H9 (cell line): ENCODE measurements at regions not wholly inside any gene's neighbourhood (a gene's known extent, or its start where the extent isn't known, plus 50 kb on each side); places are given as distances from the start of the nearest gene placed in this dataset.

Source experiments
- DNase-seq: peaks from one replicate; pipeline ENCODE4 v3.0.0-alpha.2; 2017
- H2AFZ ChIP-seq: one replicate; pipeline ENCODE4 v1.6.1; 2013; ENCODE audit warnings: mild to moderate bottlenecking, low read length, control low read depth, moderate library complexity
- H2AK5ac ChIP-seq: 2 replicates; pipeline ENCODE4 v1.6.1; 2013; ENCODE audit warnings: low read length, control low read depth, mixed read lengths; ENCODE audit not compliant: insufficient read length
- H2BK120ac ChIP-seq: one replicate; pipeline ENCODE4 v1.6.1; 2013; ENCODE audit warnings: low read depth, mild to moderate bottlenecking, low read length, control low read depth, inconsistent platforms; ENCODE audit not compliant: poor library complexity, severe bottlenecking
- H2BK12ac ChIP-seq: 2 replicates; pipeline ENCODE4 v1.6.1; 2013; ENCODE audit warnings: low read length, control low read depth, mixed read lengths, low read depth; ENCODE audit not compliant: insufficient read length
- H2BK15ac ChIP-seq: 2 replicates; pipeline ENCODE4 v1.6.1; 2013; ENCODE audit warnings: low read depth, low read length, control low read depth
- H2BK20ac ChIP-seq: one replicate; pipeline ENCODE4 v1.6.1; 2013; ENCODE audit warnings: low read depth, mild to moderate bottlenecking, low read length, control low read depth, inconsistent platforms; ENCODE audit not compliant: poor library complexity, severe bottlenecking
- H2BK5ac ChIP-seq: 2 replicates; pipeline ENCODE4 v1.6.1; 2013; ENCODE audit warnings: low read length, control low read depth, mixed read lengths; ENCODE audit not compliant: insufficient read length
- H3K14ac ChIP-seq: 2 replicates; pipeline ENCODE4 v1.6.1; 2013; ENCODE audit warnings: low read length, control low read depth; ENCODE audit not compliant: insufficient read depth
- H3K18ac ChIP-seq: 2 replicates; pipeline ENCODE4 v1.6.1; 2013; ENCODE audit warnings: low read depth, mild to moderate bottlenecking, mixed read lengths, low read length, control low read depth; ENCODE audit not compliant: insufficient read length
- H3K23ac ChIP-seq: 2 replicates; pipeline ENCODE4 v1.6.1; 2013; ENCODE audit warnings: low read length, control low read depth, mixed read lengths, low read depth; ENCODE audit not compliant: insufficient read length
- H3K23me2 ChIP-seq: 2 replicates; pipeline ENCODE4 v1.6.1; 2013; ENCODE audit warnings: low read depth, mild to moderate bottlenecking, mixed read lengths, low read length, control low read depth; ENCODE audit not compliant: insufficient read length, poor library complexity, severe bottlenecking
- H3K27ac ChIP-seq: 2 replicates; pipeline ENCODE4 v1.5.1; 2013; ENCODE audit warnings: low read length, control low read depth, mixed read lengths, low read depth; ENCODE audit not compliant: insufficient read length
- H3K27me3 ChIP-seq: 2 replicates; pipeline ENCODE4 v1.6.1; 2013; ENCODE audit warnings: low read length, control low read depth, inconsistent platforms; ENCODE audit not compliant: insufficient read depth
- H3K4ac ChIP-seq: 2 replicates; pipeline ENCODE4 v1.6.1; 2013; ENCODE audit warnings: low read depth, mild to moderate bottlenecking, control low read depth, inconsistent platforms, low read length, moderate library complexity
- H3K4me1 ChIP-seq: 2 replicates; pipeline ENCODE4 v1.6.1; 2013; ENCODE audit warnings: low read length, control low read depth, inconsistent platforms; ENCODE audit not compliant: insufficient read depth
- H3K4me2 ChIP-seq: 2 replicates; pipeline ENCODE4 v1.6.1; 2013; ENCODE audit warnings: low read length, control low read depth, mixed read lengths; ENCODE audit not compliant: insufficient read length, insufficient read depth
- H3K56ac ChIP-seq: 2 replicates; pipeline ENCODE4 v1.6.1; 2013; ENCODE audit warnings: low read depth, mild to moderate bottlenecking, mixed read lengths, low read length, control low read depth; ENCODE audit not compliant: insufficient read length
- H3K79me1 ChIP-seq: 2 replicates; pipeline ENCODE4 v1.6.1; 2013; ENCODE audit warnings: low read depth, mild to moderate bottlenecking, moderate library complexity, low read length, control low read depth, inconsistent platforms; ENCODE audit not compliant: insufficient read depth, poor library complexity, severe bottlenecking
- H3K79me2 ChIP-seq: 2 replicates; pipeline ENCODE4 v1.6.1; 2013; ENCODE audit warnings: low read length, control low read depth, inconsistent platforms; ENCODE audit not compliant: insufficient read depth
- H3K9ac ChIP-seq: 2 replicates; pipeline ENCODE4 v1.6.1; 2013; ENCODE audit warnings: low read length, control low read depth, mixed read lengths; ENCODE audit not compliant: insufficient read length; ENCODE audit errors: extremely low read depth
- H3K9me3 ChIP-seq: one replicate; pipeline ENCODE4 v1.6.1; 2013; ENCODE audit warnings: low read depth, low read length, inconsistent platforms; ENCODE audit not compliant: control insufficient read depth
- H3T11ph ChIP-seq: one replicate; pipeline ENCODE4 v1.6.1; 2013; ENCODE audit warnings: mild to moderate bottlenecking, low read length, control low read depth, inconsistent platforms
- H4K20me1 ChIP-seq: one replicate; pipeline ENCODE4 v1.6.1; 2013; ENCODE audit not compliant: control insufficient read depth, insufficient read length, insufficient read depth
- H4K5ac ChIP-seq: 2 replicates; pipeline ENCODE4 v1.6.1; 2013; ENCODE audit warnings: low read depth, mild to moderate bottlenecking, mixed read lengths, low read length, control low read depth; ENCODE audit not compliant: insufficient read length
- H4K8ac ChIP-seq: replicated peaks from 2 replicates; pipeline ENCODE4 v1.6.1; 2013; ENCODE audit warnings: low read length, control low read depth, mixed read lengths, low read depth; ENCODE audit not compliant: insufficient read length
- H4K91ac ChIP-seq: 2 replicates; pipeline ENCODE4 v1.6.1; 2013; ENCODE audit warnings: low read depth, mild to moderate bottlenecking, moderate library complexity, mixed read lengths, low read length, control low read depth; ENCODE audit not compliant: insufficient read length
- H3K27ac Mint-ChIP-seq, 3 experiments: 2 replicates in 2 of 3; 3 replicates in 1 of 3; pipeline ENCODE4 v1.8.0; 2020 to 2021; ENCODE audit warnings: mixed read lengths in 3 of 3, mild to moderate bottlenecking in 1 of 3, moderate library complexity in 1 of 3
- H3K27me3 Mint-ChIP-seq: 2 replicates; pipeline ENCODE4 v1.8.0; 2021; ENCODE audit warnings: low read depth, mild to moderate bottlenecking, moderate library complexity, mixed read lengths
- H3K36me3 Mint-ChIP-seq, 3 experiments: 2 replicates in 2 of 3; 3 replicates in 1 of 3; pipeline ENCODE4 v1.8.0; 2020 to 2021; ENCODE audit warnings: low read depth in 3 of 3, mixed read lengths in 3 of 3; ENCODE audit not compliant: insufficient read depth in 1 of 3
- H3K4me1 Mint-ChIP-seq, 2 experiments: 2 replicates each; pipeline ENCODE4 v1.8.0; 2020; ENCODE audit warnings: mixed read lengths in 2 of 2
- H3K4me3 Mint-ChIP-seq, 2 experiments: 2 replicates in 1 of 2; 3 replicates in 1 of 2; pipeline ENCODE4 v1.8.0; 2020 to 2021; ENCODE audit warnings: mild to moderate bottlenecking in 2 of 2, mixed read lengths in 2 of 2, moderate library complexity in 1 of 2
- H3K9me3 Mint-ChIP-seq, 2 experiments: 2 replicates in 1 of 2; 3 replicates in 1 of 2; pipeline ENCODE4 v1.8.0; 2020; ENCODE audit warnings: mild to moderate bottlenecking in 2 of 2, mixed read lengths in 2 of 2, moderate library complexity in 1 of 2
- WGBS: extraction: QIAGEN DNeasy Blood & Tissue Kit; methylation state at CpG from one replicate; pipeline ENCODE4 v1.1.7; 2013; ENCODE audit warnings: missing lambda C conversion rate, low lambda C conversion rate, mixed read lengths; ENCODE audit not compliant: insufficient read length; ENCODE audit errors: extremely low coverage; 5-methylcytosine and 5-hydroxymethylcytosine counted together
- TF ChIP-seq, protein P1 (sequence below): fragments of 200-600 bp; sonication (generic); conservative IDR thresholded peaks from 3 replicates; pipeline ENCODE4 v1.8.0; 2021; ENCODE audit warnings: antibody characterized with exemption, mild to moderate bottlenecking

DNA sequence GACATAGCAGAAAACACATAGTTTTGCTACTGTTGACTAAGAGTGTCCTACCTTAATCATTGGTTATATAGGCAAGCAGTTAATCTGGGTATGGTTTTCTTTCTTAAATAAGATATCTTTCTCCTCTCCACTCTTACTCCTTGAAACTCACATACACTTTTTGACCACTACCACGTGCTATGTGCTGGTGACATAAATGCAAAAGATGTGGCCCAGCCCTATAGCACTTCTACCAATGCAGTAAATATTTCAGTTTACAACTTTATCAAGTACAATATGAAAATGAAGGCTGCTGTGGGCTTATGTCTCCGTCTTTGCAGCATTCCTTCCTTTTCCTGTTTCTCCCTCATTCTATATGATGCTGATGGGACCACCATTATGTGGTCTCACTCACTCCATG, 410.2 kb upstream of the CFAP20DC start:
- no peak overlapping the region for H3K14ac ChIP-seq
- no peaks in the 10 kb centered on the region for H3K27me3 ChIP-seq
- H3K4me3 Mint-ChIP-seq = no peak overlapping the region
- peaks cover 1 to 3% of the 10 kb centered on the region in 2 experiments; a peak in 2 of 5 replicates for H3K9me3 Mint-ChIP-seq
- no peak for DNase-seq
- no peak overlapping the region for H2BK120ac ChIP-seq
- no peak overlapping the region for H4K8ac ChIP-seq
- H3K4me1 ChIP-seq = no peaks in the 10 kb centered on the region
- no peaks in the 10 kb centered on the region for H3K79me1 ChIP-seq
- TF ChIP-seq, protein P1, sequence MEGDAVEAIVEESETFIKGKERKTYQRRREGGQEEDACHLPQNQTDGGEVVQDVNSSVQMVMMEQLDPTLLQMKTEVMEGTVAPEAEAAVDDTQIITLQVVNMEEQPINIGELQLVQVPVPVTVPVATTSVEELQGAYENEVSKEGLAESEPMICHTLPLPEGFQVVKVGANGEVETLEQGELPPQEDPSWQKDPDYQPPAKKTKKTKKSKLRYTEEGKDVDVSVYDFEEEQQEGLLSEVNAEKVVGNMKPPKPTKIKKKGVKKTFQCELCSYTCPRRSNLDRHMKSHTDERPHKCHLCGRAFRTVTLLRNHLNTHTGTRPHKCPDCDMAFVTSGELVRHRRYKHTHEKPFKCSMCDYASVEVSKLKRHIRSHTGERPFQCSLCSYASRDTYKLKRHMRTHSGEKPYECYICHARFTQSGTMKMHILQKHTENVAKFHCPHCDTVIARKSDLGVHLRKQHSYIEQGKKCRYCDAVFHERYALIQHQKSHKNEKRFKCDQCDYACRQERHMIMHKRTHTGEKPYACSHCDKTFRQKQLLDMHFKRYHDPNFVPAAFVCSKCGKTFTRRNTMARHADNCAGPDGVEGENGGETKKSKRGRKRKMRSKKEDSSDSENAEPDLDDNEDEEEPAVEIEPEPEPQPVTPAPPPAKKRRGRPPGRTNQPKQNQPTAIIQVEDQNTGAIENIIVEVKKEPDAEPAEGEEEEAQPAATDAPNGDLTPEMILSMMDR = no peak
- H3K27ac ChIP-seq = no peak overlapping the region
- H4K20me1 ChIP-seq = no peaks in the 10 kb centered on the region
- H3K27ac Mint-ChIP-seq = no peak overlapping the region
- H3K18ac ChIP-seq = no peak overlapping the region
- H2BK5ac ChIP-seq = no peak overlapping the region
- no peak overlapping the region for H2AK5ac ChIP-seq
- no peak overlapping the region for H3K23ac ChIP-seq
- no CpG with 5 or more reads among the region's 2 CpGs for WGBS
- H3K27me3 Mint-ChIP-seq = peaks cover 14% of the 10 kb centered on the region
- H2BK15ac ChIP-seq = no peak overlapping the region
- no peaks in the 10 kb centered on the region for H3K79me2 ChIP-seq
- H2AFZ ChIP-seq = no peak overlapping the region
- no peaks in the 10 kb centered on the region for H3K36me3 Mint-ChIP-seq
- H3K4me1 Mint-ChIP-seq = no peaks in the 10 kb centered on the region
- H4K5ac ChIP-seq = no peak overlapping the region
- H3T11ph ChIP-seq = no peak overlapping the region
- H3K9ac ChIP-seq = no peak overlapping the region
- no peak overlapping the region for H3K4ac ChIP-seq
- no peak overlapping the region for H4K91ac ChIP-seq
- no peak overlapping the region for H2BK20ac ChIP-seq
- H3K56ac ChIP-seq = no peak overlapping the region
- no peak overlapping the region for H3K4me2 ChIP-seq
- no peaks in the 10 kb centered on the region for H3K9me3 ChIP-seq
- H3K23me2 ChIP-seq = no peaks in the 10 kb centered on the region
- no peak overlapping the region for H2BK12ac ChIP-seq
